HepG2 (cell line): ENCODE measurements at regions not wholly inside any gene's neighbourhood (a gene's known extent, or its start where the extent isn't known, plus 50 kb on each side); places are given as distances from the start of the nearest gene placed in this dataset.

Experiments used
- ATF1 ChIP-seq: IDR thresholded peaks from 2 replicates; pipeline ENCODE4 v1.6.1; 2016; ENCODE audit warnings: mild to moderate bottlenecking, control low read depth
- GATAD2A ChIP-seq: IDR thresholded peaks from 2 replicates; pipeline ENCODE4 v1.6.1; 2016
- HDAC1 ChIP-seq: sonication (generic); formaldehyde crosslinking; IDR thresholded peaks from 2 replicates; pipeline ENCODE4 v1.5.1; 2020; ENCODE audit warnings: mild to moderate bottlenecking, missing genetic modification reagents
- KLF12 ChIP-seq: sonication (generic); formaldehyde crosslinking; IDR thresholded peaks from 2 replicates; pipeline ENCODE4 v1.4.0; 2020; ENCODE audit warnings: missing genetic modification reagents, borderline replicate concordance
- MED8 ChIP-seq: sonication (generic); formaldehyde crosslinking; IDR thresholded peaks from 2 replicates; pipeline ENCODE4 v1.8.1; 2023; ENCODE audit warnings: mild to moderate bottlenecking, missing genetic modification reagents; ENCODE audit not compliant: insufficient replicate concordance
- SP5 ChIP-seq: IDR thresholded peaks from 2 replicates; pipeline ENCODE4 v1.6.1; 2016; ENCODE audit warnings: low read depth, borderline replicate concordance
- TARDBP ChIP-seq: sonication (generic); formaldehyde crosslinking; IDR thresholded peaks from 2 replicates; pipeline ENCODE4 v1.8.0; 2022; ENCODE audit warnings: mild to moderate bottlenecking, missing genetic modification reagents
- TBX2 ChIP-seq: sonication (generic); formaldehyde crosslinking; IDR thresholded peaks from 2 replicates; pipeline ENCODE4 v1.5.0; 2020; ENCODE audit warnings: missing genetic modification reagents, mild to moderate bottlenecking, borderline replicate concordance
- TF ChIP-seq, protein P1 (sequence below): sonication (generic); formaldehyde crosslinking; IDR thresholded peaks from 2 replicates; pipeline ENCODE4 v1.5.0; 2020; ENCODE audit warnings: missing genetic modification reagents
- TF ChIP-seq, protein P2 (sequence below): sonication (generic); formaldehyde crosslinking; IDR thresholded peaks from 2 replicates; pipeline ENCODE4 v1.4.0; 2020; ENCODE audit warnings: missing genetic modification reagents, borderline replicate concordance
- TF ChIP-seq, protein P3 (sequence below): sonication (generic); formaldehyde crosslinking; IDR thresholded peaks from 2 replicates; pipeline ENCODE4 v1.5.0; 2020; ENCODE audit warnings: mild to moderate bottlenecking, missing genetic modification reagents, borderline replicate concordance
- TF ChIP-seq, protein P4 (sequence below): sonication (generic); formaldehyde crosslinking; IDR thresholded peaks from 2 replicates; pipeline ENCODE4 v1.4.0; 2020; ENCODE audit warnings: missing genetic modification reagents
- TF ChIP-seq, protein P5 (sequence below): sonication (generic); formaldehyde crosslinking; conservative IDR thresholded peaks from 2 replicates; pipeline ENCODE4 v1.4.0; 2020; ENCODE audit warnings: missing genetic modification reagents
- TF ChIP-seq, protein P6 (sequence below): sonication (generic); formaldehyde crosslinking; IDR thresholded peaks from 2 replicates; pipeline ENCODE4 v1.8.0; 2022; ENCODE audit warnings: missing genetic modification reagents, mild to moderate bottlenecking, moderate library complexity, borderline replicate concordance

DNA sequence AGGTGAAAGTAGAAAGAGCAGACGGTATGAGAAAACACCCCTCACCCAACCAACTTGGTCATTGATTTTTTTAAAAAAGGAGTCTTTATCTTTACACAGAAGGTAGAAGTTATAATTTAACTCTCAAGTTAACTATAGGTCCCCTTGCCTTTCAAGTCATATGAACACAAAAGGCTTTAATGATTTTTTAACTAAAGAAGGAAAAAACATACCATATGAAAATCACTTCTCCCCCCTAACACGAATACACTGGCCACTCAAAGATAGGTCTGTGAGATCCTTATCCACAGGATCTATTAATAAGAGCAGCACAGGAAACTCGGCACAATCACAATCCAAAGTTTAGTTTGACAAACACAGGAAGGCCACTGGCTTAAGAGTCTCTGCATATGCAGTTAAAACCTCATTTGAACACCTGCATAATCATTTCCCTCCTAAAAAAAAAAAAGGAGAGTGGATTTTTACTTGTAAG is 138.0 kb downstream of the ENC1 start (continued):
- TF ChIP-seq, protein P1, sequence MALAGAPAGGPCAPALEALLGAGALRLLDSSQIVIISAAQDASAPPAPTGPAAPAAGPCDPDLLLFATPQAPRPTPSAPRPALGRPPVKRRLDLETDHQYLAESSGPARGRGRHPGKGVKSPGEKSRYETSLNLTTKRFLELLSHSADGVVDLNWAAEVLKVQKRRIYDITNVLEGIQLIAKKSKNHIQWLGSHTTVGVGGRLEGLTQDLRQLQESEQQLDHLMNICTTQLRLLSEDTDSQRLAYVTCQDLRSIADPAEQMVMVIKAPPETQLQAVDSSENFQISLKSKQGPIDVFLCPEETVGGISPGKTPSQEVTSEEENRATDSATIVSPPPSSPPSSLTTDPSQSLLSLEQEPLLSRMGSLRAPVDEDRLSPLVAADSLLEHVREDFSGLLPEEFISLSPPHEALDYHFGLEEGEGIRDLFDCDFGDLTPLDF (CRISPR knock-in tag): no peak
- TF ChIP-seq, protein P2, sequence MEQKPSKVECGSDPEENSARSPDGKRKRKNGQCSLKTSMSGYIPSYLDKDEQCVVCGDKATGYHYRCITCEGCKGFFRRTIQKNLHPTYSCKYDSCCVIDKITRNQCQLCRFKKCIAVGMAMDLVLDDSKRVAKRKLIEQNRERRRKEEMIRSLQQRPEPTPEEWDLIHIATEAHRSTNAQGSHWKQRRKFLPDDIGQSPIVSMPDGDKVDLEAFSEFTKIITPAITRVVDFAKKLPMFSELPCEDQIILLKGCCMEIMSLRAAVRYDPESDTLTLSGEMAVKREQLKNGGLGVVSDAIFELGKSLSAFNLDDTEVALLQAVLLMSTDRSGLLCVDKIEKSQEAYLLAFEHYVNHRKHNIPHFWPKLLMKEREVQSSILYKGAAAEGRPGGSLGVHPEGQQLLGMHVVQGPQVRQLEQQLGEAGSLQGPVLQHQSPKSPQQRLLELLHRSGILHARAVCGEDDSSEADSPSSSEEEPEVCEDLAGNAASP (CRISPR knock-in tag): peak; percentile 69; the same call in 1 of the 2 replicates
- TF ChIP-seq, protein P3, sequence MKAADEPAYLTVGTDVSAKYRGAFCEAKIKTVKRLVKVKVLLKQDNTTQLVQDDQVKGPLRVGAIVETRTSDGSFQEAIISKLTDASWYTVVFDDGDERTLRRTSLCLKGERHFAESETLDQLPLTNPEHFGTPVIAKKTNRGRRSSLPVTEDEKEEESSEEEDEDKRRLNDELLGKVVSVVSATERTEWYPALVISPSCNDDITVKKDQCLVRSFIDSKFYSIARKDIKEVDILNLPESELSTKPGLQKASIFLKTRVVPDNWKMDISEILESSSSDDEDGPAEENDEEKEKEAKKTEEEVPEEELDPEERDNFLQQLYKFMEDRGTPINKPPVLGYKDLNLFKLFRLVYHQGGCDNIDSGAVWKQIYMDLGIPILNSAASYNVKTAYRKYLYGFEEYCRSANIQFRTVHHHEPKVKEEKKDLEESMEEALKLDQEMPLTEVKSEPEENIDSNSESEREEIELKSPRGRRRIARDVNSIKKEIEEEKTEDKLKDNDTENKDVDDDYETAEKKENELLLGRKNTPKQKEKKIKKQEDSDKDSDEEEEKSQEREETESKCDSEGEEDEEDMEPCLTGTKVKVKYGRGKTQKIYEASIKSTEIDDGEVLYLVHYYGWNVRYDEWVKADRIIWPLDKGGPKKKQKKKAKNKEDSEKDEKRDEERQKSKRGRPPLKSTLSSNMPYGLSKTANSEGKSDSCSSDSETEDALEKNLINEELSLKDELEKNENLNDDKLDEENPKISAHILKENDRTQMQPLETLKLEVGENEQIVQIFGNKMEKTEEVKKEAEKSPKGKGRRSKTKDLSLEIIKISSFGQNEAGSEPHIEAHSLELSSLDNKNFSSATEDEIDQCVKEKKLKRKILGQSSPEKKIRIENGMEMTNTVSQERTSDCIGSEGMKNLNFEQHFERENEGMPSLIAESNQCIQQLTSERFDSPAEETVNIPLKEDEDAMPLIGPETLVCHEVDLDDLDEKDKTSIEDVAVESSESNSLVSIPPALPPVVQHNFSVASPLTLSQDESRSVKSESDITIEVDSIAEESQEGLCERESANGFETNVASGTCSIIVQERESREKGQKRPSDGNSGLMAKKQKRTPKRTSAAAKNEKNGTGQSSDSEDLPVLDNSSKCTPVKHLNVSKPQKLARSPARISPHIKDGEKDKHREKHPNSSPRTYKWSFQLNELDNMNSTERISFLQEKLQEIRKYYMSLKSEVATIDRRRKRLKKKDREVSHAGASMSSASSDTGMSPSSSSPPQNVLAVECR (CRISPR knock-in tag): 0 out of 2 replicates have a peak, but pooled peaks have one; percentile 5
- TF ChIP-seq KLF12 (CRISPR knock-in tag) (no peak), SP5 (peak; percentile 36; the same call in 1 of the 2 replicates), HDAC1 (peak; percentile 55; the same call in 1 of the 2 replicates), GATAD2A (CRISPR knock-in tag) (peak; percentile 90), TBX2 (CRISPR knock-in tag) (peak; percentile 66), TARDBP (CRISPR knock-in tag) (peak; percentile 60; the same call in 1 of the 2 replicates), ATF1 (peak; percentile 63; the same call in 1 of the 2 replicates), MED8 (CRISPR knock-in tag) (peak; percentile 52)
- TF ChIP-seq, protein P4, sequence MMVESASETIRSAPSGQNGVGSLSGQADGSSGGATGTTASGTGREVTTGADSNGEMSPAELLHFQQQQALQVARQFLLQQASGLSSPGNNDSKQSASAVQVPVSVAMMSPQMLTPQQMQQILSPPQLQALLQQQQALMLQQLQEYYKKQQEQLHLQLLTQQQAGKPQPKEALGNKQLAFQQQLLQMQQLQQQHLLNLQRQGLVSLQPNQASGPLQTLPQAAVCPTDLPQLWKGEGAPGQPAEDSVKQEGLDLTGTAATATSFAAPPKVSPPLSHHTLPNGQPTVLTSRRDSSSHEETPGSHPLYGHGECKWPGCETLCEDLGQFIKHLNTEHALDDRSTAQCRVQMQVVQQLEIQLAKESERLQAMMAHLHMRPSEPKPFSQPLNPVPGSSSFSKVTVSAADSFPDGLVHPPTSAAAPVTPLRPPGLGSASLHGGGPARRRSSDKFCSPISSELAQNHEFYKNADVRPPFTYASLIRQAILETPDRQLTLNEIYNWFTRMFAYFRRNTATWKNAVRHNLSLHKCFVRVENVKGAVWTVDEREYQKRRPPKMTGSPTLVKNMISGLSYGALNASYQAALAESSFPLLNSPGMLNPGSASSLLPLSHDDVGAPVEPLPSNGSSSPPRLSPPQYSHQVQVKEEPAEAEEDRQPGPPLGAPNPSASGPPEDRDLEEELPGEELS (CRISPR knock-in tag): peak; percentile 77; the same call in 1 of the 2 replicates
- TF ChIP-seq, protein P5, sequence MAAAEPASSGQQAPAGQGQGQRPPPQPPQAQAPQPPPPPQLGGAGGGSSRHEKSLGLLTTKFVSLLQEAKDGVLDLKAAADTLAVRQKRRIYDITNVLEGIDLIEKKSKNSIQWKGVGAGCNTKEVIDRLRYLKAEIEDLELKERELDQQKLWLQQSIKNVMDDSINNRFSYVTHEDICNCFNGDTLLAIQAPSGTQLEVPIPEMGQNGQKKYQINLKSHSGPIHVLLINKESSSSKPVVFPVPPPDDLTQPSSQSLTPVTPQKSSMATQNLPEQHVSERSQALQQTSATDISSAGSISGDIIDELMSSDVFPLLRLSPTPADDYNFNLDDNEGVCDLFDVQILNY (CRISPR knock-in tag): no peak
- TF ChIP-seq, protein P6, sequence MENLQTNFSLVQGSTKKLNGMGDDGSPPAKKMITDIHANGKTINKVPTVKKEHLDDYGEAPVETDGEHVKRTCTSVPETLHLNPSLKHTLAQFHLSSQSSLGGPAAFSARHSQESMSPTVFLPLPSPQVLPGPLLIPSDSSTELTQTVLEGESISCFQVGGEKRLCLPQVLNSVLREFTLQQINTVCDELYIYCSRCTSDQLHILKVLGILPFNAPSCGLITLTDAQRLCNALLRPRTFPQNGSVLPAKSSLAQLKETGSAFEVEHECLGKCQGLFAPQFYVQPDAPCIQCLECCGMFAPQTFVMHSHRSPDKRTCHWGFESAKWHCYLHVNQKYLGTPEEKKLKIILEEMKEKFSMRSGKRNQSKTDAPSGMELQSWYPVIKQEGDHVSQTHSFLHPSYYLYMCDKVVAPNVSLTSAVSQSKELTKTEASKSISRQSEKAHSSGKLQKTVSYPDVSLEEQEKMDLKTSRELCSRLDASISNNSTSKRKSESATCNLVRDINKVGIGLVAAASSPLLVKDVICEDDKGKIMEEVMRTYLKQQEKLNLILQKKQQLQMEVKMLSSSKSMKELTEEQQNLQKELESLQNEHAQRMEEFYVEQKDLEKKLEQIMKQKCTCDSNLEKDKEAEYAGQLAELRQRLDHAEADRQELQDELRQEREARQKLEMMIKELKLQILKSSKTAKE: peak; percentile 46; the same call in 1 of the 2 replicates
